Activated CD4-positive, alpha-beta T cell treated with anti-CD3 and anti-CD28 coated beads, Interleukin-2, amount 10 ng/mL, durations not matched to agents 24 days and 14 days (primary cell): ENCODE measurements at regions not wholly inside any gene's neighbourhood (a gene's known extent, or its start where the extent isn't known, plus 50 kb on each side); places are given as distances from the start of the nearest gene placed in this dataset.
A peak's percentile ranks its signal among the peaks of the same experiment; 100 is the strongest.
"Not testable (repeated sequence)": the region's sequence is repeated elsewhere in the genome, so short reads cannot be mapped to it uniquely, and the experiment has no call there.

Source experiments
- DNase-seq: peaks from one replicate; pipeline ENCODE4 v3.0.0; 2022
- H3K27ac Mint-ChIP-seq: one replicate; pipeline ENCODE4 v1.8.0; 2022; ENCODE audit warnings: mild to moderate bottlenecking, mixed read lengths
- H3K27me3 Mint-ChIP-seq: one replicate; pipeline ENCODE4 v1.8.0; 2022; ENCODE audit warnings: mixed read lengths
- H3K36me3 Mint-ChIP-seq: one replicate; pipeline ENCODE4 v1.8.0; 2022; ENCODE audit warnings: low read depth, mild to moderate bottlenecking, mixed read lengths
- H3K4me1 Mint-ChIP-seq: one replicate; pipeline ENCODE4 v1.8.0; 2021; ENCODE audit warnings: mixed read lengths
- H3K4me3 Mint-ChIP-seq: one replicate; pipeline ENCODE4 v1.8.0; 2022; ENCODE audit warnings: mild to moderate bottlenecking, moderate library complexity, mixed read lengths
- H3K9me3 Mint-ChIP-seq: one replicate; pipeline ENCODE4 v1.8.0; 2021; ENCODE audit warnings: mixed read lengths
- intact Hi-C: fragments of 100-400 bp; cut with micrococcal nuclease; formaldehyde crosslinking; loops from one replicate; pipeline ENCODE4 v1.15.1; 2023

DNA sequence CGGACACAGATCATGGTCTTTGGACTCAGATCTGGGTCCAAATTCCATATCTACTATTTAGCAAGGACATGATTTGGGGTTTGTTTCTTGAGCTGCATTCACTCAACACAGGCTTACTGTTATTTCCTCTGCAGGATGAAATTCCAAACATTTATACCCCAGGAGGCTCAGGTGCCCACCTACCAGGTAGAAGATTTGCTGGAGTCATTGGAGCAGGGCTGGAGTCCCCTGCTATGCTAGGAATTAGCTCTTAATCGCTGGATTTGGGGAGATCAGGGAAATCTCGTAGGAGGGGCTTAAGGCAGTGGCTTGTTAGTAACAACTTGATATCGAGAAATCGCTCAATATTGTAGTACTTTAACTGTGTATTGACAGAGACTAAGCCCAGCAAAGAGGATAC lies 193.0 kb downstream of the IL20RB start:
- no peak overlapping the region for H3K27ac Mint-ChIP-seq
- no peaks in the 10 kb centered on the region for H3K4me1 Mint-ChIP-seq
- intact Hi-C loops, result no loop called here
- H3K36me3 Mint-ChIP-seq, result no peaks in the 10 kb centered on the region
- no peak for DNase-seq
- peaks cover 4% of the 10 kb centered on the region for H3K27me3 Mint-ChIP-seq
- no peaks in the 10 kb centered on the region for H3K9me3 Mint-ChIP-seq
- no peak overlapping the region for H3K4me3 Mint-ChIP-seq

DNA sequence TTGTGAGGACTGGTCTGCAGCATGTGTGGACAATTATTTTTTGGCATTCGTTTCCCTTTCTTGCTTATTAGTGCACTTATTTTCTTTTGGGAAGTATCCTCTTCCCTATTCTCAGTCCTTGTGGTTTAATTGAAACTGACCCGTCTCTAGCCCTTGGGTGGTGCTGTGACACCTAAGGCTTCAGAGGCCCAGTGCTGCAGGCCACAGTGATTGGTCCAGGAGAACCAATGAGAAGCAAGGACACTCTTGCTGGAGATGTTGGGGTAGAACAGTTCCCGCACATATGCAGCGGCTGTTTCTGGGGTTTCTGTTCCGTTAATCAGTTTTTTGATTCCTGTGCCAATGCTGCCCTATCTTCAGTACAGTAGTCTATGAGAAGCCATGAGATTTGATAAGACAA lies 195.3 kb downstream of the IL20RB start:
- H3K4me3 Mint-ChIP-seq, H3K27me3 Mint-ChIP-seq, H3K27ac Mint-ChIP-seq, intact Hi-C loops, DNase-seq, H3K36me3 Mint-ChIP-seq, H3K4me1 Mint-ChIP-seq, H3K9me3 Mint-ChIP-seq: not testable (repeated sequence)

DNA sequence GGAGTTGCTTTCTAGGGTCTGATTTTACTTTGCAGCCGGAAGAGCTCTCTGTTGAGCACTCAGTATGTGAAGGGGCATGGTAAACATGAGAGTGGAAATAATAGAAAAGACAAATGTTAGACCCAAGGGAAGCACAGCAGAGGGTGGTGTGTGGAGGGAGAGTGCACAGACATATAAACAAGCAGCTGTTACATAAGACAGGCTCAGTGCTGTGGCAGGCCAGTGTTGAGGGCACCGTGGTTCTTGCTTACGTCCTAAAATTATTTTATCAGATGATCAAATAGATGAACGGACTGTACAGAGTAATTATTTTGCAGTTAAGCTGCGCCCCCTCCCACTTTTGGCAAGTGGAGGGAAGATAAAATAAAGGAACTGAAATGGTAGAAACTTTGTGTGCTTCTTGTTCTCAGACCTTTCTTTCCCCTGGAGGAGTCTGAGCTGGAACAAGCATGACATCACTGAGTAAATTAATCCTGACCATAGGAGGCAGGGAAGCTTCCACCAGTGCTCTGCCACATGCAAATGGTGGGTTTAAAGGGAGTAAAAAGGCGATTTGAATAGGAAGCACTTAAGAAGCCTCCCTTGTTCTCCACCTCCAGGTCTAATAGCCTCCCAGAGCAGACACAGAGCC lies 205.6 kb downstream of the IL20RB start:
- Mint-ChIP-seq H3K27ac (no peak overlapping the region), H3K27me3 (peaks cover 10% of the 10 kb centered on the region), H3K9me3 (no peaks in the 10 kb centered on the region), H3K4me3 (no peak overlapping the region), H3K36me3 (no peaks in the 10 kb centered on the region), H3K4me1 (no peaks in the 10 kb centered on the region)
- DNase-seq, result no peak
- intact Hi-C loops, result no loop called here

DNA sequence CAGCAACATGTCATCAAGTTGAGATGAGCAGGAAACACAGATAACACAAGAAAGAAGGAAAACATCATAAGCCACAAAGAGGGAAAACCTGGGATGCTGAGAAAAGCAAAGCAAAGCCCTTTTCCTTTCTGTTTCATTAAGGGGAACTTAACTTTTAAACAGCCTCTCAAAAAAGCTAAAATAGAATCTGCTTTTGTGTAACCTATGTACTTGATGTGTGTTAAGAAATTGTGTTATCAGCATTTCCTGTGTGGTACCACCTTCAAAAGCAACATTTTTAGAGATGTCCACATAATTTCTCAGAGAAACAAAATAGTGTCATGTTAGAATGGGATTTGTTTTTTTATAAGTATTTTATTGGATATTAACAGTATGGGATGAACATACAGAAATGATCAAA lies 206.2 kb downstream of the IL20RB start:
- Mint-ChIP-seq H3K27me3 (peaks cover 10% of the 10 kb centered on the region), H3K4me3 (no peak overlapping the region), H3K36me3 (no peaks in the 10 kb centered on the region), H3K4me1 (no peaks in the 10 kb centered on the region), H3K9me3 (no peaks in the 10 kb centered on the region), H3K27ac (no peak overlapping the region)
- no peak for DNase-seq
- intact Hi-C loops, result no loop called here

- Mint-ChIP-seq H3K4me3 (no peak overlapping the region), H3K9me3 (no peaks in the 10 kb centered on the region), H3K36me3 (no peaks in the 10 kb centered on the region), H3K4me1 (no peaks in the 10 kb centered on the region), H3K27ac (no peak overlapping the region), H3K27me3 (peaks cover 8% of the 10 kb centered on the region)
- peak; percentile 31 for DNase-seq
- intact Hi-C loops, result no loop called here
Observed at GRCh38 chr3:137165117-137165806, 207.5 kb downstream of the IL20RB start.

GRCh38 chr3:137171834-137172603 lies 214.2 kb downstream of the IL20RB start:
- H3K9me3 Mint-ChIP-seq, result no peaks in the 10 kb centered on the region
- no peaks in the 10 kb centered on the region for H3K27me3 Mint-ChIP-seq
- no peak overlapping the region for H3K4me3 Mint-ChIP-seq
- no peak for DNase-seq
- H3K27ac Mint-ChIP-seq, result no peak overlapping the region
- no peaks in the 10 kb centered on the region for H3K36me3 Mint-ChIP-seq
- H3K4me1 Mint-ChIP-seq, result no peaks in the 10 kb centered on the region
- intact Hi-C loops, result no loop called here

DNA sequence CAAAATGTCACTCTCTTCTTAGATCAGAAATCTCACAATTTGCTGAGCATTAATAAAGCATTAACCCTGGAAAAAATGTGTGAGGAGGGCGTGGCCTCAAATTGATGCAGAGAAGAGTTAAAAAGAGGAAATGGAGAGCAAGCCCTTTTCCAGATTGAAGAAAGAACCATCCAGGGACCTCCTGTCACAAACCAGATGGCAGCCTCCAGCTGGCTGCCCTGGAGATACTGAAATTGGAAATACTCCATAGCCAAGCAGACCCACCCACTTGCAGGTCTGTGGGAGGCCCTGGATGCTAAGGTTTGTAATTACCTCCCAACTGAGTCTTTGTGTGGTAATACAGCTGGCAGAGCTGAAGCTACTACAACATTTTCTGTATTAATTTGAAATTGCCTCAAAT lies 214.9 kb downstream of the IL20RB start:
- no peaks in the 10 kb centered on the region for H3K27me3 Mint-ChIP-seq
- intact Hi-C loops, result no loop called here
- H3K4me1 Mint-ChIP-seq, result no peaks in the 10 kb centered on the region
- no peaks in the 10 kb centered on the region for H3K9me3 Mint-ChIP-seq
- no peak overlapping the region for H3K27ac Mint-ChIP-seq
- H3K36me3 Mint-ChIP-seq, result no peaks in the 10 kb centered on the region
- peak; percentile 14 for DNase-seq
- no peak overlapping the region for H3K4me3 Mint-ChIP-seq

- intact Hi-C loops, result no loop called here
- peak; percentile 34 for DNase-seq
- Mint-ChIP-seq H3K27me3 (no peaks in the 10 kb centered on the region), H3K9me3 (no peaks in the 10 kb centered on the region), H3K4me3 (no peak overlapping the region), H3K4me1 (no peaks in the 10 kb centered on the region), H3K36me3 (no peaks in the 10 kb centered on the region), H3K27ac (no peak overlapping the region)
Observed at GRCh38 chr3:137174514-137174913, 216.7 kb downstream of the IL20RB start.

DNA sequence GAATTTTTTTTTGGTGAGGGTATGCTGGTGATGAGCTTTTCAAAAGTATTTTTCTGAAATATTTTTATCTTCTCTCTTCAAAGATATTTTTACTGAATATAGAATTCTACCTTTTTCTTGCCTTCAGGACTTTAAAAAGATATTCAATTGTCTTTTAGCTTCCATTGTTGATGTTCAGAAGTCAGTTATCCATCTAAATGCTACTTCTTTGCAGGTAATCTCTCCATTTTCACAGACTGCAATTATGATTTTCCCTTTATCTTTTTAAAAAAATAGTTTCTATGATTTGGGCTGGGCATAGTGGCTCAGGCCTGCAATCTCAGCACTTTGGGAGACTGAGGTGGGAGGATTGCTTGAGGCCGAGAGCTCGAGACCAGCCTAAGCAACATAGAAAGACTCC lies 222.4 kb downstream of the IL20RB start:
- Mint-ChIP-seq H3K27me3 (no peaks in the 10 kb centered on the region), H3K27ac (no peak overlapping the region), H3K4me1 (no peaks in the 10 kb centered on the region), H3K4me3 (no peak overlapping the region), H3K36me3 (no peaks in the 10 kb centered on the region), H3K9me3 (no peaks in the 10 kb centered on the region)
- intact Hi-C loops, result no loop called here
- no peak for DNase-seq

DNA sequence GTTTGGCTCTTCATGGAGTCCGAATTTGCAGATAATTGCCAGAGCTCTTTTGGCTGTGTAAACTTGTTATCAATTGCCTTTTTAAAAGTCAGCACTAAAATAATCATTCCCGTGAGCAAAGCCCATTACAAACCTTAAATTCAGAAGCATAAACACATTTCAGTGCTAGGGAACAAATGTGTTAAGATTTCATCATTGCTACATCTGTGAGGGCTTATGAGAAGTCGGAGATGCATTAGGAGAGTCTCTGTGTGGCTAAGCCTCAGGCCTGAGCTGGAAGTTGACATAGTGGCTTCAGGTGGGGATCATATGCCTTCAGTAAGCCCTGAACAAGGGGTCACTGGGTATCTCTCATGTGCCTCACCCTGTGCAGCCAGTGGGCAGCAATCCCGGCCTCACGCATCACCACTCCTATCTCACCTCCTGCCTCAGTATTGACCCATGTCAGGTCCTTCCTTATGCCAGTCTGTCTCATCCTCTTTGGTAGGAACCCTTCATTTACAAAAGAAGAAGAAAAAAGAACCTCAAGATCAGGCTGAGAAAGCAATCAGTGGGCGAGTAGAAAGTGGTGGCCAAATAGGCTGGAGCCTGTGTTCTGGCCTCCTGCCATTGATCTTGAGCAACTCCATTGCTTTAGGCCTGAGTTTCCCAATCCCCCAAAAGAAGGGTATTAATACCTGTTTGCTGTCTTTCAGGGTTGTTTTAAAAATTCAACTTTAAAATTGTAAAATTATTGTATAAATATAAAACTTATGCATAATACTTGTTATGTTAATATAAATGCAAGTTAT lies 233.5 kb downstream of the IL20RB start:
- Mint-ChIP-seq H3K4me3 (no peak overlapping the region), H3K27me3 (no peaks in the 10 kb centered on the region), H3K27ac (no peak overlapping the region), H3K9me3 (no peaks in the 10 kb centered on the region), H3K4me1 (no peaks in the 10 kb centered on the region), H3K36me3 (no peaks in the 10 kb centered on the region)
- intact Hi-C loops, result no loop called here
- peak; percentile 33 for DNase-seq

DNA sequence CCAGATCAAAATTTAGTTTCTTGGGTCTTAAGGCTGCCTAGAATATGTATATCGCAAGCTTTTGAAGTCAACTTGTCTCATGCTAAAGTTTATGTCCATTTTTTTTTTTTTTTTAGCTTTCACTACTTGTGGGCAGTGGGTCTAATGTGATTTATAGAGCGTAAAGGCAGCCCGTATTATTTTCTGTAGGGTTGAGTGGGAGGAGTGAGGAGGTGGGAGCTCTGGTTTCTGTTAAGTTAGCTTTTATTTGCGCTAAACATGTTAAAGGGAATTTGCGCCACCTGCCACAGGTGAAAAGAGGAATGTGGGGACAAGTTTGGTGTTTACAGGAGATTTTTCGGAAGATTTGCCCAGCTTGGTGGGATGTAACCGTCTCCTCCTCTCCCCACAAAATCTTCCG lies 234.2 kb downstream of the IL20RB start:
- Mint-ChIP-seq H3K9me3 (no peaks in the 10 kb centered on the region), H3K36me3 (no peaks in the 10 kb centered on the region), H3K4me3 (no peak overlapping the region), H3K27me3 (no peaks in the 10 kb centered on the region), H3K4me1 (no peaks in the 10 kb centered on the region), H3K27ac (no peak overlapping the region)
- peak; percentile 23 for DNase-seq
- intact Hi-C loops, result no loop called here

DNA sequence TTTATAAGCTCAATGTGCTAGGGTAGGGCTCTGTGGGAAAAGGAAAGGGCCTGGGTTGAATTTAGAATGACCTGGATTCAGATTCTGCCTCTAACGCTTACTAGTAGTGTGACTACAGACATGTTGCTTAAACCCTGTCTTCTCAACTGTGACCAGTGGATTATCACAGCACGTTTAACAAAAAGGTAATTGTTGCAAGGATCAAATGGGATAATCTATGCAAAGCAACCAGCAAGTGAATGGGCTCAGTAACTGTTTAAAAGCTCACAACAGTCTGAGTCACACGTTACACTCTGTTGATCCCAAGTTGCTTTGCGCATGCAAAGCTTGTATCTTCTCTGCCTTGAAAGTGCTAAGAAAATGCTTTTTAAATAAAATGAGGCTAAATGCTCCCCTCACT lies 236.5 kb downstream of the IL20RB start:
- Mint-ChIP-seq H3K4me1 (no peaks in the 10 kb centered on the region), H3K4me3 (no peak overlapping the region), H3K36me3 (no peaks in the 10 kb centered on the region), H3K27ac (no peak overlapping the region), H3K27me3 (no peaks in the 10 kb centered on the region), H3K9me3 (no peaks in the 10 kb centered on the region)
- peak; percentile 40 for DNase-seq
- intact Hi-C loops, result no loop called here

DNA sequence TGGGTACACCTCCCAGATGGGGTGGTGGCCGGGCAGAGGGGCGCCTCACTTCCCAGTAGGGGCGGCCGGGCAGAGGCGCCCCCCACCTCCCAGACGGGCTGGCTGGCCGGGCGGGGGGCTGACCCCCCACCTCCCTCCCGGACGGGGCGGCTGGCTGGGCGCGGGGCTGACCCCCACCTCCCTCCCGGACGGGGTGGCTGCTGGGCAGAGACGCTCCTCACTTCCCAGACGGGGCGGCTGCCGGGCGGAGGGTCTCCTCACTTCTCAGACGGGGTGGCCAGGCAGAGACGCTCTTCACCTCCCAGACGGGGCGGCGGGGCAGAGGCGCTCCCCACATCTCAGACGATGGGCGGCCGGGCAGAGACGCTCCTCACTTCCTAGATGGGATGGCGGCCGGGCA lies 240.6 kb downstream of the IL20RB start:
- H3K4me3 Mint-ChIP-seq, intact Hi-C loops, H3K27ac Mint-ChIP-seq, H3K4me1 Mint-ChIP-seq, DNase-seq, H3K27me3 Mint-ChIP-seq, H3K9me3 Mint-ChIP-seq, H3K36me3 Mint-ChIP-seq: not testable (repeated sequence)

- no peaks in the 10 kb centered on the region for H3K9me3 Mint-ChIP-seq
- H3K4me3 Mint-ChIP-seq, result no peak overlapping the region
- no peaks in the 10 kb centered on the region for H3K27me3 Mint-ChIP-seq
- H3K27ac Mint-ChIP-seq, result no peak overlapping the region
- DNase-seq, result no peak
- no peaks in the 10 kb centered on the region for H3K36me3 Mint-ChIP-seq
- intact Hi-C loops, result no loop called here
- no peaks in the 10 kb centered on the region for H3K4me1 Mint-ChIP-seq
Observed at GRCh38 chr3:137199678-137200077, 241.9 kb downstream of the IL20RB start.
